GM12878 (cell line): ENCODE measurements at regions not wholly inside any gene's neighbourhood (a gene's known extent, or its start where the extent isn't known, plus 50 kb on each side); places are given as distances from the start of the nearest gene placed in this dataset.

ENCODE experiments used
- CTCF ChIP-seq, 3 experiments: IDR thresholded peaks in 2 of 3; conservative IDR thresholded peaks in 1 of 3; 2 replicates each; pipeline ENCODE4 v1.5.1; 2011; ENCODE audit warnings: low read depth in 3 of 3, low read length in 3 of 3, mild to moderate bottlenecking in 3 of 3, control low read depth in 2 of 3, moderate library complexity in 2 of 3, inconsistent platforms in 1 of 3, mixed read lengths in 1 of 3; ENCODE audit not compliant: control insufficient read depth in 2 of 3, insufficient read depth in 1 of 3; ENCODE audit errors: extremely low read depth in 1 of 3
- SUZ12 ChIP-seq: fragments of 200-600 bp; sonication (generic); IDR thresholded peaks from one replicate; pipeline ENCODE4 v1.6.1; 2018; ENCODE audit warnings: antibody characterized with exemption, mild to moderate bottlenecking; ENCODE audit not compliant: unreplicated experiment
- TF ChIP-seq, protein P1 (sequence below): fragments of 450-650 bp; formaldehyde crosslinking; IDR thresholded peaks from 2 replicates; pipeline ENCODE4 v1.4.0; 2022; ENCODE audit warnings: mild to moderate bottlenecking, moderate library complexity

DNA sequence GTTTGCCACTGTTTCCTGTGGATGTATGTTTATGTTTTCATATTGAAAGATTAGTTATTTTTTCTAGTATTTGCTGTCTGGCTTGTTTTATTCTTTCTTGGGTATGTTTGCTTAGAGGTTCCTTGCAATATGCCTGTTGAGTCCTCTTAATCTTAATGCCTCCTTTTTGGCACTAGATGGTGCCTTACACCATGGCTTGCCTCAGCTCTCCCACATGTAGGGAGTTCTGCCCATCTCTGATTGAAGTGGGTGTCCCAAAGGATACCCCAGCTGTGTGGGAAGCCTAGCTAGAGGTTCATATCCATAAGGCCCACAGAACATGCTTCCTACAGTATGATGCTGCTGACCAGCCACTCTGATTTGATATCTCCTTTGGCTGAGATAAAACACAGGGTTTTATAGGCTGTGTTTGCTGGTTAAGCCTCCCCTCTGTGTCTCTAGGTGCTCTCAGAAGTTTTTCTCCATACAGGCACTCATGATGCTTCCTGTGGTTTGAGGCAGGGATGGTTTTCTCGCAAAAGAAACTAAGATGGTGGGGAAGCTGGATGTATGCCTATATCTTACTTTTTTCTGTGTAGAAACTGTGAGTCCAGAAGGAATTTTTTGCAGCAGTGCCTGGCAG lies 162.4 kb downstream of the ASB9 start:
- TF ChIP-seq CTCF (IDR thresholded peaks at IDR 0.05 in 2 of 3, conservative IDR thresholded peaks at IDR 0.05 in 1 of 3; ENCODE audit: control insufficient read depth in 2 of 3, extremely low read depth in 1 of 3, insufficient read depth in 1 of 3, low read depth in 3 of 3, low read length in 3 of 3) (peak; percentile 23 to 35 (median 30); a peak in 3 of 6 replicates), SUZ12 (no peak)
- TF ChIP-seq, protein P1, sequence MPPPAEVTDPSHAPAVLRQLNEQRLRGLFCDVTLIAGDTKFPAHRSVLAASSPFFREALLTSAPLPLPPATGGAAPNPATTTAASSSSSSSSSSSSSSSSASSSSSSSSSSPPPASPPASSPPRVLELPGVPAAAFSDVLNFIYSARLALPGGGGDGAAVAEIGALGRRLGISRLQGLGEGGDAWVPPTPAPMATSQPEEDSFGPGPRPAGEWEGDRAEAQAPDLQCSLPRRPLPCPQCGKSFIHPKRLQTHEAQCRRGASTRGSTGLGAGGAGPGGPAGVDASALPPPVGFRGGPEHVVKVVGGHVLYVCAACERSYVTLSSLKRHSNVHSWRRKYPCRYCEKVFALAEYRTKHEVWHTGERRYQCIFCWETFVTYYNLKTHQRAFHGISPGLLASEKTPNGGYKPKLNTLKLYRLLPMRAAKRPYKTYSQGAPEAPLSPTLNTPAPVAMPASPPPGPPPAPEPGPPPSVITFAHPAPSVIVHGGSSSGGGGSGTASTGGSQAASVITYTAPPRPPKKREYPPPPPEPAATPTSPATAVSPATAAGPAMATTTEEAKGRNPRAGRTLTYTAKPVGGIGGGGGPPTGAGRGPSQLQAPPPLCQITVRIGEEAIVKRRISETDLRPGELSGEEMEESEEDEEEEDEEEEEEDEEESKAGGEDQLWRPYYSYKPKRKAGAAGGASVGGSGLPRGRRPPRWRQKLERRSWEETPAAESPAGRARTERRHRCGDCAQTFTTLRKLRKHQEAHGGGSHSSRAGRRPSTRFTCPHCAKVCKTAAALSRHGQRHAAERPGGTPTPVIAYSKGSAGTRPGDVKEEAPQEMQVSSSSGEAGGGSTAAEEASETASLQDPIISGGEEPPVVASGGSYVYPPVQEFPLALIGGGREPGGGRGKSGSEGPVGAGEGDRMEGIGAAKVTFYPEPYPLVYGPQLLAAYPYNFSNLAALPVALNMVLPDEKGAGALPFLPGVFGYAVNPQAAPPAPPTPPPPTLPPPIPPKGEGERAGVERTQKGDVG (CRISPR knock-in tag), result no peak
